ENCODE measurements at regions not wholly inside any gene's neighbourhood (a gene's known extent, or its start where the extent isn't known, plus 50 kb on each side); places are given as distances from the start of the nearest gene placed in this dataset.

DNA sequence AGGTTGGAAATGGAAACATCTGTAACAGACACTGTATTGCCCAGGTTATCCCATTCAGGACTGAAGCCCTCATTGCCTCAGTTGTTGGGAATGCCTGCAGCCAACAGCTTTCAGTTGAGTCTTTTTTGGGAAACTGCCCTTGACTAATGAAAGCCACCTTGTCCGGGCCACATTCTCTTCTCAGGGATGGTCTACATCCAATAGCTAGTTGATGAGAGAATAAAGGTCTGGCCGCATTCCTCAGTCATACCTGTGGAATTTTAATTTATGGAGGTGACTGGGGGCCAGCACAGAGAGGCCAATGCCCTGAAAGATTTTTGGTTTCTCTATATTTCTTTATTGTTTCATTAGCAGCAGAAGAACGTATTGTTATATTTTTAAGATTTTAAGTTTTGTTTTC, 147.6 kb upstream of the MSX1 start:
- H3K9me3 ChIP-seq (ENCODE audit: control insufficient read depth, low read depth, low read length), result no peaks in the 10 kb centered on the region
- FAIRE-seq, result no peak
- DNase-seq (ENCODE audit: low read depth, low spot score), result no peak
- TF ChIP-seq EZH2 (IDR thresholded peaks at IDR 0.05; ENCODE audit: low read length), result no peak
- TF ChIP-seq, protein P1, sequence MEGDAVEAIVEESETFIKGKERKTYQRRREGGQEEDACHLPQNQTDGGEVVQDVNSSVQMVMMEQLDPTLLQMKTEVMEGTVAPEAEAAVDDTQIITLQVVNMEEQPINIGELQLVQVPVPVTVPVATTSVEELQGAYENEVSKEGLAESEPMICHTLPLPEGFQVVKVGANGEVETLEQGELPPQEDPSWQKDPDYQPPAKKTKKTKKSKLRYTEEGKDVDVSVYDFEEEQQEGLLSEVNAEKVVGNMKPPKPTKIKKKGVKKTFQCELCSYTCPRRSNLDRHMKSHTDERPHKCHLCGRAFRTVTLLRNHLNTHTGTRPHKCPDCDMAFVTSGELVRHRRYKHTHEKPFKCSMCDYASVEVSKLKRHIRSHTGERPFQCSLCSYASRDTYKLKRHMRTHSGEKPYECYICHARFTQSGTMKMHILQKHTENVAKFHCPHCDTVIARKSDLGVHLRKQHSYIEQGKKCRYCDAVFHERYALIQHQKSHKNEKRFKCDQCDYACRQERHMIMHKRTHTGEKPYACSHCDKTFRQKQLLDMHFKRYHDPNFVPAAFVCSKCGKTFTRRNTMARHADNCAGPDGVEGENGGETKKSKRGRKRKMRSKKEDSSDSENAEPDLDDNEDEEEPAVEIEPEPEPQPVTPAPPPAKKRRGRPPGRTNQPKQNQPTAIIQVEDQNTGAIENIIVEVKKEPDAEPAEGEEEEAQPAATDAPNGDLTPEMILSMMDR (optimal IDR thresholded peaks at IDR 0.05 in 1 of 3, IDR thresholded peaks at IDR 0.05 in 1 of 3, conservative IDR thresholded peaks at IDR 0.05 in 1 of 3; ENCODE audit: extremely low read depth in 1 of 3, insufficient read depth in 2 of 3, low read length in 3 of 3), result no peak
- no peak overlapping the region for H2AFZ ChIP-seq (ENCODE audit: control insufficient read depth, low read length)
- no peaks in the 10 kb centered on the region for H3K4me1 ChIP-seq (ENCODE audit: control insufficient read depth, extremely low read depth, insufficient read depth, low read length)
- H3K36me3 ChIP-seq (ENCODE audit: control insufficient read depth in 2 of 2, extremely low read depth in 1 of 2, insufficient read depth in 2 of 2, low read length in 2 of 2), result no peaks in the 10 kb centered on the region
- H4K20me1 ChIP-seq (ENCODE audit: control insufficient read depth, extremely low read depth, insufficient read depth, low read length), result no peaks in the 10 kb centered on the region
- no peaks in the 10 kb centered on the region for H3K27me3 ChIP-seq (ENCODE audit: control insufficient read depth, extremely low read depth, insufficient read depth, low read length)
- no peak overlapping the region for H3K4me3 ChIP-seq (ENCODE audit: control insufficient read depth in 2 of 3, extremely low read depth in 1 of 3, insufficient read depth in 2 of 3, low read depth in 1 of 3, low read length in 3 of 3)
- H3K79me2 ChIP-seq (ENCODE audit: control insufficient read depth, insufficient read depth, low read length), result no peaks in the 10 kb centered on the region
- H3K9me1 ChIP-seq (ENCODE audit: control insufficient read depth, extremely low read depth, insufficient read depth, low read length), result no peaks in the 10 kb centered on the region
- dilution Hi-C loops (cut with MboI; ENCODE audit: extremely low pct_ligation_motif_present, low sequenced_read_pairs), result no loop called here
- no peak overlapping the region for H3K27ac ChIP-seq (ENCODE audit: control insufficient read depth, insufficient read depth, low read length)
- H3K4me2 ChIP-seq (ENCODE audit: control insufficient read depth, extremely low read depth, insufficient read depth, low read depth, low read length), result no peak overlapping the region
- H3K9ac ChIP-seq (ENCODE audit: control insufficient read depth, extremely low read depth, insufficient read depth, low read length), result no peak overlapping the region

DNA sequence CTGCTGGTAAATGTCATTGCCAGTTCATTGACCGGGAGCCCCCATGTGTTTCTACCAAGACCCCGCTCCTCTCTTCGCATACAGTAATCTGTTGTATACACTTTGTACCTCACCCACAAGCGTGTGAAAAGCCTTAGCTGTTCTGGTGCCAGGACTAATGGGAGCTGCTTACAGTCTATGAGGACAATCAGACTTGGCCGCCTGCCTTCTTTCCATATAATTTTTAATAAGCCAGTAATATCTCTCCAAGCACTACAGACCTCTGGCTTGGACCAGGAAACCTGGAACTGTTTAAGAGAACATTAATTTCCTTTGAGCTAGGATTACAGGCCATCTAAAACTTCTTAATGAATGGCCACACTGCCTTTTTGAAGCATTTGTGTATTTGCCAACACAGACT, 149.7 kb upstream of the MSX1 start:
- TF ChIP-seq EZH2 (IDR thresholded peaks at IDR 0.05; ENCODE audit: low read length), result no peak
- no peaks in the 10 kb centered on the region for H3K9me1 ChIP-seq (ENCODE audit: control insufficient read depth, extremely low read depth, insufficient read depth, low read length)
- H2AFZ ChIP-seq (ENCODE audit: control insufficient read depth, low read length), result no peak overlapping the region
- no peaks in the 10 kb centered on the region for H3K27me3 ChIP-seq (ENCODE audit: control insufficient read depth, extremely low read depth, insufficient read depth, low read length)
- no peaks in the 10 kb centered on the region for H3K4me1 ChIP-seq (ENCODE audit: control insufficient read depth, extremely low read depth, insufficient read depth, low read length)
- H3K4me3 ChIP-seq (ENCODE audit: control insufficient read depth in 2 of 3, extremely low read depth in 1 of 3, insufficient read depth in 2 of 3, low read depth in 1 of 3, low read length in 3 of 3), result no peak overlapping the region
- no peaks in the 10 kb centered on the region for H4K20me1 ChIP-seq (ENCODE audit: control insufficient read depth, extremely low read depth, insufficient read depth, low read length)
- dilution Hi-C loops (cut with MboI; ENCODE audit: extremely low pct_ligation_motif_present, low sequenced_read_pairs), result no loop called here
- DNase-seq (ENCODE audit: low read depth, low spot score) (no peak), FAIRE-seq (no peak)
- no peak overlapping the region for H3K4me2 ChIP-seq (ENCODE audit: control insufficient read depth, extremely low read depth, insufficient read depth, low read depth, low read length)
- H3K36me3 ChIP-seq (ENCODE audit: control insufficient read depth in 2 of 2, extremely low read depth in 1 of 2, insufficient read depth in 2 of 2, low read length in 2 of 2), result no peaks in the 10 kb centered on the region
- H3K79me2 ChIP-seq (ENCODE audit: control insufficient read depth, insufficient read depth, low read length), result no peaks in the 10 kb centered on the region
- H3K27ac ChIP-seq (ENCODE audit: control insufficient read depth, insufficient read depth, low read length), result no peak overlapping the region
- H3K9ac ChIP-seq (ENCODE audit: control insufficient read depth, extremely low read depth, insufficient read depth, low read length), result no peak overlapping the region
- H3K9me3 ChIP-seq (ENCODE audit: control insufficient read depth, low read depth, low read length), result no peaks in the 10 kb centered on the region

DNA sequence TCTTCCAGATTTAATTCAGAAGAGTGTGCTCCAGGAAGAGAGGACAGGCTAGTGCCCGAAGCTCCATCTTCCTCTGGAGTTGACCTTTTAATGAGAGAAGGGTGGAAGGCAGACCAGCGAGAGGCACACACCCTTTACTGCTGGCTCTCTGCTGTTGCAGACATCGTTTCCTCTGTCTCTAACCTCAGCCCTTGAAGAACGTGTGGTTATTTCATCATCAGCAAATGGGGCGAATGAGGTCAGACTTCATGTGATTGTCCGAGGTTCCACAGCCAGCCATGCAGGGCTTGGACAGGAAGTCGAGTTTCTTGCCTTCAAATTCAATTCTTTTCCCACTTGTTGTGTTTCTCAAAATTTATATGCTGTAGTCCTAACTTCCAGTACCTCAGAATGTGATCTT, 155.2 kb upstream of the MSX1 start:
- Histone ChIP-seq H2AFZ (ENCODE audit: control insufficient read depth, low read length) (no peak overlapping the region), H3K36me3 (ENCODE audit: control insufficient read depth in 2 of 2, extremely low read depth in 1 of 2, insufficient read depth in 2 of 2, low read length in 2 of 2) (no peaks in the 10 kb centered on the region), H3K4me2 (ENCODE audit: control insufficient read depth, extremely low read depth, insufficient read depth, low read depth, low read length) (no peak overlapping the region), H3K27ac (ENCODE audit: control insufficient read depth, insufficient read depth, low read length) (no peak overlapping the region), H3K27me3 (ENCODE audit: control insufficient read depth, extremely low read depth, insufficient read depth, low read length) (no peaks in the 10 kb centered on the region), H3K4me1 (ENCODE audit: control insufficient read depth, extremely low read depth, insufficient read depth, low read length) (no peaks in the 10 kb centered on the region), H3K9me3 (ENCODE audit: control insufficient read depth, low read depth, low read length) (no peaks in the 10 kb centered on the region), H3K4me3 (ENCODE audit: control insufficient read depth in 2 of 3, extremely low read depth in 1 of 3, insufficient read depth in 2 of 3, low read depth in 1 of 3, low read length in 3 of 3) (no peak overlapping the region), H3K79me2 (ENCODE audit: control insufficient read depth, insufficient read depth, low read length) (no peaks in the 10 kb centered on the region), H3K9me1 (ENCODE audit: control insufficient read depth, extremely low read depth, insufficient read depth, low read length) (no peaks in the 10 kb centered on the region), H4K20me1 (ENCODE audit: control insufficient read depth, extremely low read depth, insufficient read depth, low read length) (no peaks in the 10 kb centered on the region), H3K9ac (ENCODE audit: control insufficient read depth, extremely low read depth, insufficient read depth, low read length) (no peak overlapping the region)
- TF ChIP-seq, protein P1 (optimal IDR thresholded peaks at IDR 0.05 in 1 of 3, IDR thresholded peaks at IDR 0.05 in 1 of 3, conservative IDR thresholded peaks at IDR 0.05 in 1 of 3; ENCODE audit: extremely low read depth in 1 of 3, insufficient read depth in 2 of 3, low read length in 3 of 3), result no peak
- TF ChIP-seq EZH2 (IDR thresholded peaks at IDR 0.05; ENCODE audit: low read length), result no peak
- no peak for DNase-seq (ENCODE audit: low read depth, low spot score)
- FAIRE-seq, result no peak
- dilution Hi-C loops (cut with MboI; ENCODE audit: extremely low pct_ligation_motif_present, low sequenced_read_pairs), result no loop called here
